CD4-positive, alpha-beta T cell treated with Interleukin-17A for 1 hour (primary cell): ENCODE measurements at regions not wholly inside any gene's neighbourhood (a gene's known extent, or its start where the extent isn't known, plus 50 kb on each side); places are given as distances from the start of the nearest gene placed in this dataset.
"Not testable (repeated sequence)": the region's sequence is repeated elsewhere in the genome, so short reads cannot be mapped to it uniquely, and the experiment has no call there.

Source experiments
- DNase-seq: peaks from one replicate; pipeline ENCODE4 v3.0.0-alpha.2; 2020

- DNase-seq = no peak
Observed at GRCh38 chr12:131561891-131562684, 148.8 kb upstream of the SFSWAP start.

DNA sequence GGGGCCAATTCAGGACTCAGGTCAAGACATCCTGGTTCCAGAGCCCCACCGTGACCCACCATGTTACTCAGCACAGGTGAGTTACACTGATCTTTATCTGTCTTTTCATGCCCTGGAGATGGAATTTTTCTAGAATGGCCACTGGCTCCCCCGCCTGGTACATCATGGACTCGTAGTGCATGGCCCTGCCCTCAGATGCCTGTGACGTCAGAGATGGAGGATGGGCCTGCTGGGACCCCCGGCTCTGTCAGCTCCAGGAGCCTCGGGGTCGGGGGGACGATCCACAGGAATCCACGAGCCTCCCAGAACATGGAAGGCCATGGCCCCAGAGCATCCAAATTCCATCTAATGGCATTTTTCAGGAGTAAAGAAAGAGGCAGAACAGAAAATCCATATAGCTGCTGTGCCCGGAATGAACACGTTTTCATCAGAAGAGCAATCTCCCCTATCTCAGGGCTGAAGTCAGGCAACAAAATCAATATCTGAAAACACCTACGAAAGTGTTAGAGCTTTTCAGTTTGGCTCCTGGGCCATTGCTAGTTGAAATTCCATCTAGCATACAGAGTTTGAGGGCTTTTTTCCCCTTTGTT lies 146.7 kb upstream of the SFSWAP start:
- peak; percentile 10 for DNase-seq

DNA sequence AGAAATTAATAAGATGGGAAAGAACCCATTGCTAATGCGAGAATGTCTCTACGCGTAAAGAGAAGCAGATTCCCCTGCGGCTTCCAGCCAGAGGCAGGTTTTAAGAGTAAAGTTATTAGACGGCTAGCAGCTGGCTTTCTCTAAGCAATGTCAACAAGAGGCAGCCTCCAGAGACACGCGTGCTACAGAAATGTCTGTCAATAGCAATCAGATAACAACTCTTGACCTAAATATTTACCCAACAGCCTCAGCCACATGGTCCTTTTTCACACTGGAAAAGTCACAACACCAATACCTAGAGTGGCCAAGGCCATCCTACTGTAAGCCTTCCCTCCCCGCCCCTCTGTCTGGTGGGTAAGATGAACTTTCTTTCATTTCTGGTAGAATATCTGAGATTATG lies 146.0 kb upstream of the SFSWAP start:
- DNase-seq = no peak

- DNase-seq = no peak
Observed at GRCh38 chr12:131565267-131566015, 145.4 kb upstream of the SFSWAP start.

DNA sequence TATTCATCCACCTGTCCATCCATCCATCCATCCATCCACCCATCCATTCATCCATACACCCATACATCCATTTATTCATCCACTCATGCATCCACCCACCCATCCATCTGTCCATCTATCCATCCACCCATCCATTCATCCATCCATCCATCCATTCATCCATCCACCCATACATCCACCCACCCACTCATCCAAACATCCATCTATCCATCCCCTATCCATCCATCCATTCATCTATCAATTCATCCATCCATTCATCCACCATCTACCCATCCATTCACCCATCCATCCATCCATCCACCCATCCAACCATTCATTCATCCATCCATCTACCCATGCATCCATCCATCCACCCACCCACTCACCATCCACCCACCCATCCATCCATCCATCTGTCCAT lies 142.6 kb upstream of the SFSWAP start:
- no peak for DNase-seq

- no peak for DNase-seq
Observed at GRCh38 chr12:131570596-131570995, 140.3 kb upstream of the SFSWAP start.

DNA sequence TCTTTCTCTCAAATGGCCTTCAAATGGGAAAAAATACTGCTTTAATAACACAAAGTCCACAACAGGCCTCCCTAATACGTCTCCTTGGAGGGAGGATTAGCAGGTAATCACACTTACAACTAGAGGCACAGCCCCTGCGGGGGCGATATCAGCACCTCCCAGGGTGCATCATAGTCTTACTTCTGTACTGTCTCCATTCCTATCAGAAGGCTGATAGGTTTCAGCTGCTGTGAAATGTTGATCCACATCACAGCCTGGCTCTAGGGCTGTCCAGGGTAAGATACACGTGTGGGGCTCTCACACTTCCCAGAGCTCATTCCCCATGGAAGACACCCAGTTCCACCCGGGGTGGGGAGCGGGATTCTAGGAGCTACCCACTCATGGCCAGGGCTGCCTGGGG lies 139.1 kb upstream of the SFSWAP start:
- DNase-seq = no peak

DNA sequence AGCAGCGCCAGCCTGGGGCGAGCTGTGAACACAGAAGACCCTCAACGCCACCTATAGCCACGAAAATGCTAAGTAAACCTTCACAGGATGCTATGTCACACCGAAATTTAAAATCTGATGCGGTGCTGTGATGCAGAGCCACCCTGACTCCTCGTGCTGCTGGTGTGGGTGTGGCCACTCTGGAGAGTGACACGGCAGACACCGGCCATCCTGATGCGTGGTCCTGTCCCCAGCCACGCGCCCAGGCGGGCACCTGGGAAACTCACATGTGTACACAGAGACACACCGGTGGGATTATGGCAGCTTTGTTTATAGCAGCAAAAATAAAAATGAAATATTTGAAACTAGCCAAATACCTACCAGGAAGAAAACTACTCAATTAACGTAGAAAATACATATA lies 138.3 kb upstream of the SFSWAP start:
- no peak for DNase-seq

- DNase-seq = no peak
Observed at GRCh38 chr12:131573631-131574394, 137.1 kb upstream of the SFSWAP start.

DNA sequence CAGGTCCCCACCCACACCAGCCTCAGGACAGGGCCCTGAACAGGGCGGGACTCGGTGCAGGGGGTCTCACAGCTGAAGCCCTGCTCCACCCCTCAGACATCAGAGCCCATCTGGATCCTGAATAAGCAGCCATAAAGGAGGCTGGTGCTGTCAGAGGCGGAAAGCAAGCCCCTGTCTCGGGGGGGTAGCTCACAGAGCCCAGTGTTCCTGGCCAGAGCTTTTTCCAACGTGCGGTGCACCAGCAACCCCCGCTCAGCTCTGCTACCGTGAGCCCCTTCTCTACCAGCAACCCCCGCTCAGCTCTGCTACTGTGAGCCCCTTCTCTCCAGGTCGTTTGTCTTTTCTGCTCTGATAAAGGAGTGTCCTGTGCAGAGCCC lies 136.5 kb upstream of the SFSWAP start:
- no peak for DNase-seq

DNA sequence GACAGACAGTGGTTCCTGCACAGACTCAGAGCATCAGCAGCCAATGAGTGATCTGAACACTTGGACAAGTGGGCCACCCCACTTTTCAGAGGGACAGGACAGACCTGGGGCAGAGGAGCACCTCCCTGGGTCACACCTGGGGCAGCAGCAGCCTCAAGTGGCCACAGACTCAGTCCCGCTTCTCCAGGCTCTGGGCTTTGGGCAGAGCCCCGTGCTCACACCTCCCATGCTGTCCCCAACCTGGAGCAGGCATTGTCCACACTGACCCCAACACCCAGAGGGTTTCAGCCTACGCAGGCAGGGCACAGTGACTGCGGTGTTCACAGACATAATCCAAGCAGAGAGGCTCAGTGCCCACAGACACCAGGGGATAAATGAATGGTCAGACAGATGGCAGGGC lies 135.5 kb upstream of the SFSWAP start:
- no peak for DNase-seq

- not testable (repeated sequence) for DNase-seq
Observed at GRCh38 chr12:131576734-131577133, 134.2 kb upstream of the SFSWAP start.

DNA sequence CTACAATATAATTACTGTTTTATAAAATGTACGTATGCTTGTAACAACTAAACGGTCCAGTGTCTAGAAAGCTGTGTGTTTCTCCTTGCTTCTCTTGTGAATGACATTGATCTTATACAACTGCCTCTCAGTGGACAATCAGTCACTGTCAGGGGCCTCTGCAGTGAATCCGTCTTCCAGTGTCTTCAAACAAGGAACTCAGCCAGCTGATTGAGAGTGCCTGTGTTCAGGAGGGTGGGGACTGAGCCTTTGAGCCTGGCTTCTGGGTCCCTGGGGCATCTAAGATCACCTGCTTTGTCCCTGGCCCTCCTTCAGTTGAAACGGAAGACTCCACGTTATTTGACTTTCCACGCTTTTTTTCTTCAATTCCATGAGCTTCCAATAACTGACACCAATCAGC lies 133.1 kb upstream of the SFSWAP start:
- no peak for DNase-seq

GRCh38 chr12:131578828-131579470 lies 131.9 kb upstream of the SFSWAP start:
- no peak for DNase-seq

- no peak for DNase-seq
Observed at GRCh38 chr12:131583090-131583712, 127.7 kb upstream of the SFSWAP start.

DNA sequence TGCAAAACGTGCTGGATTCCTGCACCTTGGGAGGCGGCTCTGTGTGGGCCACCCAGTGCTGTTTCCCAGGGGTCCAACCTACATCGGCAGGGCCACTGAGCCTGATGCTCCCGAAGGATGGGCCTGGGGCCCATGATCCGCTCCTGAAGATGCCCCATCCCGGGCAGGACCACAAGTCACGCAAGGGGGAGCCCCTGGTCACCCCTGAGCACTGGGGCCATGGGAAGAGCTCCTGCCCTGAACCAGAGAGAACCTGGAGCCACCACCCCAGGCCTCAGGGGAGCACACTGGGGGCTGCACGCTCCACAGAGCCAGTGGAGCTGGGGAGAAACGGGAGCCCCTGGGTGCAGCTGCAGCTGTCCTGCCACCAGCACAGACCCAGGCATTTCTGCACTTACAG lies 124.6 kb upstream of the SFSWAP start:
- DNase-seq = no peak

DNA sequence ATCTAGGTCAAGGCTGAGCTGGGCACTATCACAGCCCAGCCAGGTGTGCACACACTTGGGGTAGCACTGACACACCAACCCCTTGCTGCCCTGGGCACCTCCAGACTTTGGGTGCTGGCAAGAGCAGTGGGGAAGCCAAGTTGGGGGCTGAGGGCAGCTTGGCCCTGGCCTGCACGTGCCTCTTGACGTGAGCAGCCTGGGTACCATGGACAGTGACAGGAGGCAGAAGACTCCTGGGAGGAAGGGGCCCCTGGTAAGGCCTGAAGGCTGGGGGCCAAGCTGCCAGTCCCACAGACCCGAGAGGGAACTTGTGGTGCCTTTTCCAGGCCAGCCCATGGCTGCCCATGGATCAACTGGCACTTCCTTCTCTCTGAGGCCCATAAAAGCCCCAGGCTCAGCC lies 124.1 kb upstream of the SFSWAP start:
- no peak for DNase-seq

GRCh38 chr12:131587565-131587964 lies 123.3 kb upstream of the SFSWAP start:
- DNase-seq = no peak

DNA sequence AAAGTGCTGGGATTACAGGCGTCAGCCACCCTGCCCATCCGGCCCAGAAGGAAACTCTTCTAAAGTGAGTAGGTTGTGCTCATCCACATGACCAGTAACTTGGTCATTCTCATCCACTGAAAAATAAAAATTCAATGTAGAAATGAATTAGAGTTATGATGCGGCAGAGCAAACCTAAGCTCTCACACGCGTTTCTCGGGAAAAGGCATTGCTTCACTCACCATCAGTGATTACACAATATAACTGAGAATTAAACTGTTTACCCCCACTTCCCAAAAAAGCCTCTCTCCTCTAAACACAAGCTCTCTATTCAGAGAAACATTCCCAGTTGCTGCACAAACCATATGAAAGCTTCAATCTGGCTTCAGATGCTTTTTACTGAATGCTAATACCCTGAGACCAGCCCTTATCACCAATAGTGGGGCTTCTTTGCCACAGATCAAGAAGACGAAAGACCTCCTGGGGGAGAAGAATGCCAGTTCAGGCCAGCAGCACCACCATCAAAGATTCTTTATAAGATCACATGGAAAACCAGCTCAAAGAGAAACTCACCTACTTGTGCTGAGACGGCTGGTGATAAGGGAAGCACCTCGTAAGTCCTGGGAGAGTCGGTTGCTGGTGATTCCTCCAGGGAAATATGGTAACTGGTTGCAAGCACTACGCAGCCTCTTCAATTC lies 121.5 kb upstream of the SFSWAP start:
- no peak for DNase-seq

DNA sequence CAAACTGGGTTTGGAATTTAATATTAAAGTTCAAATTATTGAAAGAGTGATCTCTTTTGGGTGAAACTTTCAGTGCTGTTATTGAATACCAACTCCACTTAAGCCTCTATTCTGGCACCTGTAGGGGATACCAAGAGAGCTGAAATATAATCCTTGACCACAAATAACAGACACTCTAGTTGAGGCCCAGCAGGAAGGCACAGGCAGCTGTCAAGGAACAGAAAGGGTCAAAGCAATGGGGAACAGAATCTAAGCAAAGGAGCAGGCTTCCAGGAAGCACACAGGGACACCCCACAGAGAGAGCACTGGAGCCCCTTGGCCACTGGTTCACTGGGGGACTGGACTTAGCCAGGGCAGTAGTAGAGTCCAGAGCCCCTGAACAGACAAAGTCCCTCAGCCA lies 120.9 kb upstream of the SFSWAP start:
- DNase-seq = no peak

GRCh38 chr12:131591136-131591535 lies 119.8 kb upstream of the SFSWAP start:
- DNase-seq = no peak
